H1 (cell line): ENCODE measurements at regions not wholly inside any gene's neighbourhood (a gene's known extent, or its start where the extent isn't known, plus 50 kb on each side); places are given as distances from the start of the nearest gene placed in this dataset.

Experiments
- CTBP2 ChIP-seq: IDR thresholded peaks from 2 replicates; pipeline ENCODE4 v1.7.0; 2011; ENCODE audit warnings: borderline replicate concordance, mild to moderate bottlenecking, moderate library complexity, mixed read lengths, low read length; ENCODE audit not compliant: insufficient read depth, insufficient read length

GRCh38 chr13:39835253-39835652, 179.8 kb downstream of the COG6 start (continued):
- TF ChIP-seq CTBP2 = no peak
